ENCODE measurements at regions not wholly inside any gene's neighbourhood (a gene's known extent, or its start where the extent isn't known, plus 50 kb on each side); places are given as distances from the start of the nearest gene placed in this dataset.
"Not testable (repeated sequence)": the region's sequence is repeated elsewhere in the genome, so short reads cannot be mapped to it uniquely, and the experiment has no call there.

DNA sequence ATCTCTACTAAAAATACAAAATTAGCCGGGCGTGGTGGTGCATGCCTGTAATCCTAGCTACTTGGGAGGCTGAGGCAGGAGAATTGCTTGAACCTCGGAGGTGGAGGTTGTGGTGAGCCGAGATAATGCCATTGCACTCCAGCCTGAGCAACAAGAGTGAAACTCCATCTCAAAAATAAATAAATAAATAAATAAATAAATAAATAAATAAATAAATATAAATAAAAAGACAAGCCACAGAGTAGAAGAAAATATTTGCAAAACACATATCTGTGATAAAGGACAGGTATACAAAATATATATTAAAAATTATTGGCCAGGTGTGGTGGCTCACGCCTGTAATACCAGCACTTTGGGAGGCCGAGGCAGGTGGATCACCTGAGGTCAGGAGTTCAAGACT, 96.0 kb downstream of the MRPL57 start:
- not testable (repeated sequence) for TF ChIP-seq TAF1 (IDR thresholded peaks at IDR 0.05; ENCODE audit: low read depth, low read length); SPI1 (IDR thresholded peaks at IDR 0.05; ENCODE audit: low read depth, low read length); PAX5 (IDR thresholded peaks at IDR 0.05; ENCODE audit: insufficient read depth, low read length, severe bottlenecking)

All from GM12891 (cell line).